Ovary (tissue), 7 donors: ENCODE measurements at regions not wholly inside any gene's neighbourhood (a gene's known extent, or its start where the extent isn't known, plus 50 kb on each side); places are given as distances from the start of the nearest gene placed in this dataset.

Source experiments
- DNase-seq, 5 donors: peaks; one replicate each; pipeline ENCODE4 v3.0.0-alpha.2; 2019 to 2020
- H3K27ac ChIP-seq, 2 donors: fragments of 200-600 bp; one replicate each; pipeline versions ENCODE4 v1.5.1 to v1.8.0; 2019 to 2022
- H3K27me3 ChIP-seq: fragments of 200-600 bp; one replicate; pipeline ENCODE4 v1.8.0; 2022
- H3K36me3 ChIP-seq: fragments of 200-600 bp; sonication (generic); one replicate; pipeline ENCODE4 v1.5.1; 2019
- H3K4me1 ChIP-seq: one replicate; pipeline ENCODE4 v1.8.1; 2013; ENCODE audit warnings: mild to moderate bottlenecking, moderate library complexity; ENCODE audit not compliant: insufficient read depth
- H3K4me3 ChIP-seq: fragments of 200-600 bp; sonication (generic); one replicate; pipeline ENCODE4 v1.5.1; 2017
- H3K9me3 ChIP-seq, 2 donors: fragments of 200-600 bp in 1 of 2; sonication (generic) in 1 of 2; one replicate each; pipeline versions ENCODE4 v1.5.1 to v1.8.1; 2013 to 2019; ENCODE audit warnings: mild to moderate bottlenecking in 1 of 2, moderate library complexity in 1 of 2
- CTCF ChIP-seq, 3 donors: fragments of 450-650 bp in 2 of 3; fragments of 200-600 bp in 1 of 3; IDR thresholded peaks; one replicate each; pipeline versions ENCODE4 v1.5.1 to v1.8.0; 2016 to 2022; ENCODE audit warnings: antibody characterized with exemption in 3 of 3, mild to moderate bottlenecking in 1 of 3
- EP300 ChIP-seq: sonication (generic); formaldehyde crosslinking; IDR thresholded peaks from one replicate; pipeline ENCODE4 v1.6.1; 2017; ENCODE audit warnings: antibody characterized with exemption
- POLR2A ChIP-seq: fragments of 450-650 bp; IDR thresholded peaks from one replicate; pipeline ENCODE4 v1.6.1; 2017; ENCODE audit warnings: antibody characterized with exemption, mild to moderate bottlenecking, moderate library complexity
- WGBS, 3 donors: extraction: QIAGEN DNeasy Blood & Tissue Kit in 1 of 3; methylation state at CpG; one replicate each; pipeline versions ENCODE4 v1.1.5 to v1.1.7; 2013 to 2017; 5-methylcytosine and 5-hydroxymethylcytosine counted together
- intact Hi-C, 4 donors: fragments of 100-400 bp; cut with DNase I; formaldehyde crosslinking; loops; one replicate each; pipeline versions ENCODE4 v1.11.0 to v1.15.1; 2022 to 2023
- donor health status: DM: no; HTN: no; CAD: no; lungs with moderate emphysema.
- donor health status: DM: no; HTN: no; CAD: no.
- donor health status: Bipolar disorder and iron deficiency.
- donor health status: DM: no; HTN: no; CAD: no.
- donor health status: DM: yes; HTN: yes; CAD: no.

GRCh38 chr4:129532573-129532972, 436.6 kb downstream of the C4orf33 start:
- TF ChIP-seq POLR2A (no peak), CTCF (IDR thresholded peaks at IDR 0.05) (no peak), EP300 (no peak)
- intact Hi-C loops, result no loop called here
- H3K27ac ChIP-seq, result no peak overlapping the region
- DNase-seq, result no peak
- no peaks in the 10 kb centered on the region for H3K9me3 ChIP-seq
- H3K4me1 ChIP-seq, result no peaks in the 10 kb centered on the region
- WGBS, 3 donors, result 75 to 82% (median 76%) methylated on average over 1 of the region's 1 CpG
- H3K4me3 ChIP-seq, result no peak overlapping the region
- H3K27me3 ChIP-seq, result no peaks in the 10 kb centered on the region
- no peaks in the 10 kb centered on the region for H3K36me3 ChIP-seq

GRCh38 chr4:129543299-129543698, 447.3 kb downstream of the C4orf33 start:
- intact Hi-C loops, result no loop called here
- DNase-seq, result no peak
- TF ChIP-seq CTCF (IDR thresholded peaks at IDR 0.05) (no peak), POLR2A (no peak), EP300 (no peak)
- H3K27ac ChIP-seq, result no peak overlapping the region
- no peaks in the 10 kb centered on the region for H3K27me3 ChIP-seq
- no peaks in the 10 kb centered on the region for H3K4me1 ChIP-seq
- no peak overlapping the region for H3K4me3 ChIP-seq
- no peaks in the 10 kb centered on the region for H3K9me3 ChIP-seq
- no peaks in the 10 kb centered on the region for H3K36me3 ChIP-seq

- peak in 4 of 5 donors; percentile 14 to 35 (median 24) for DNase-seq
- no peak for TF ChIP-seq POLR2A
- TF ChIP-seq EP300, result no peak
- TF ChIP-seq CTCF (IDR thresholded peaks at IDR 0.05), result no peak
- Histone ChIP-seq H3K36me3 (no peaks in the 10 kb centered on the region), H3K27ac (no peak overlapping the region), H3K4me3 (no peak overlapping the region), H3K4me1 (no peaks in the 10 kb centered on the region), H3K27me3 (no peaks in the 10 kb centered on the region), H3K9me3 (no peaks in the 10 kb centered on the region)
- WGBS, 3 donors, result 34 to 47% (median 36%) methylated on average over 5 of the region's 5 CpGs
- intact Hi-C loops, result no loop called here
Measured at GRCh38 chr4:129545599-129546278, 449.8 kb downstream of the C4orf33 start.

- Histone ChIP-seq H3K36me3 (no peaks in the 10 kb centered on the region), H3K4me1 (no peaks in the 10 kb centered on the region), H3K27me3 (no peaks in the 10 kb centered on the region), H3K4me3 (no peak overlapping the region), H3K27ac (no peak overlapping the region), H3K9me3 (no peaks in the 10 kb centered on the region)
- TF ChIP-seq CTCF (IDR thresholded peaks at IDR 0.05), result no peak
- TF ChIP-seq EP300, result no peak
- TF ChIP-seq POLR2A, result no peak
- WGBS, 3 donors, result 18 to 28% (median 24%) methylated on average over 1 of the region's 1 CpG
- DNase-seq, result no peak
- intact Hi-C loops, result no loop called here
Measured at GRCh38 chr4:129546531-129546930, 450.6 kb downstream of the C4orf33 start.
